SK-N-SH treated with all-trans-retinoic acid at 6 μM for 48 hours (cell line): ENCODE measurements at regions not wholly inside any gene's neighbourhood (a gene's known extent, or its start where the extent isn't known, plus 50 kb on each side); places are given as distances from the start of the nearest gene placed in this dataset.

Experiments used
- ATAC-seq: fragments of 200-7000 bp; cut with Tn5 transposase; 3 replicates; pipeline ENCODE4 v1.9.1; 2020; ENCODE audit warnings: mild to moderate bottlenecking, moderate library complexity
- ARNTL ChIP-seq: fragments of 450-650 bp; formaldehyde crosslinking; IDR thresholded peaks from 2 replicates; pipeline ENCODE4 v1.5.0; 2020; ENCODE audit warnings: low read depth, mild to moderate bottlenecking, moderate library complexity, borderline replicate concordance
- BACH2 ChIP-seq: fragments of 250-450 bp; sonication (Bioruptor Pico); IDR thresholded peaks from 2 replicates; pipeline ENCODE4 v1.9.0; 2021; ENCODE audit warnings: mild to moderate bottlenecking, borderline replicate concordance
- CSDC2 ChIP-seq: fragments of 250-450 bp; sonication (Bioruptor Pico); IDR thresholded peaks from 2 replicates; pipeline ENCODE4 v1.5.0; 2020; ENCODE audit warnings: mild to moderate bottlenecking, moderate library complexity
- ESRRG ChIP-seq: fragments of 250-450 bp; sonication (Bioruptor Pico); IDR thresholded peaks from 2 replicates; pipeline ENCODE4 v1.6.1; 2021; ENCODE audit warnings: mild to moderate bottlenecking
- GLIS3 ChIP-seq: fragments of 250-450 bp; sonication (Bioruptor Pico); IDR thresholded peaks from 2 replicates; pipeline ENCODE4 v1.5.0; 2020; ENCODE audit warnings: mild to moderate bottlenecking, moderate library complexity
- ISL1 ChIP-seq: fragments of 250-450 bp; sonication (Bioruptor Pico); IDR thresholded peaks from 2 replicates; pipeline ENCODE4 v2.1.2; 2022; ENCODE audit warnings: mild to moderate bottlenecking, moderate library complexity
- OSR1 ChIP-seq: fragments of 250-450 bp; sonication (Bioruptor Pico); IDR thresholded peaks from 2 replicates; pipeline ENCODE4 v1.8.0; 2022; ENCODE audit warnings: moderate library complexity, mild to moderate bottlenecking, inconsistent platforms
- PPARA ChIP-seq: fragments of 250-450 bp; sonication (Bioruptor Pico); IDR thresholded peaks from 2 replicates; pipeline ENCODE4 v1.5.0; 2020; ENCODE audit warnings: mild to moderate bottlenecking, borderline replicate concordance
- RARB ChIP-seq: fragments of 250-450 bp; sonication (Bioruptor Pico); IDR thresholded peaks from 2 replicates; pipeline ENCODE4 v1.8.0; 2021; ENCODE audit warnings: mild to moderate bottlenecking, moderate library complexity
- SNAI2 ChIP-seq: fragments of 250-450 bp; sonication (Bioruptor Pico); IDR thresholded peaks from 2 replicates; pipeline ENCODE4 v1.5.0; 2020; ENCODE audit warnings: mild to moderate bottlenecking, moderate library complexity
- TCF4 ChIP-seq: fragments of 250-450 bp; sonication (Bioruptor Pico); IDR thresholded peaks from 2 replicates; pipeline ENCODE4 v1.8.0; 2021; ENCODE audit warnings: mild to moderate bottlenecking, moderate library complexity, borderline replicate concordance
- TOX ChIP-seq: fragments of 250-450 bp; sonication (Bioruptor Pico); IDR thresholded peaks from 2 replicates; pipeline ENCODE4 v1.8.0; 2021; ENCODE audit warnings: mild to moderate bottlenecking, moderate library complexity, borderline replicate concordance
- ZFP3 ChIP-seq: fragments of 250-450 bp; sonication (Bioruptor Pico); IDR thresholded peaks from 2 replicates; pipeline ENCODE4 v1.5.0; 2020; ENCODE audit warnings: mild to moderate bottlenecking, moderate library complexity
- ZFP30 ChIP-seq: fragments of 450-650 bp; formaldehyde crosslinking; IDR thresholded peaks from 2 replicates; pipeline ENCODE4 v1.5.0; 2022; ENCODE audit warnings: mild to moderate bottlenecking, moderate library complexity
- ZNF565 ChIP-seq: fragments of 450-650 bp; formaldehyde crosslinking; conservative IDR thresholded peaks from 2 replicates; pipeline ENCODE4 v1.5.0; 2020; ENCODE audit warnings: low read depth, mild to moderate bottlenecking, moderate library complexity
- ZNF70 ChIP-seq: fragments of 450-650 bp; formaldehyde crosslinking; IDR thresholded peaks from 2 replicates; pipeline ENCODE4 v1.5.0; 2020; ENCODE audit warnings: mild to moderate bottlenecking, moderate library complexity
- TF ChIP-seq, protein P1 (sequence below): fragments of 250-450 bp; sonication (Bioruptor Pico); IDR thresholded peaks from 2 replicates; pipeline ENCODE4 v1.5.0; 2020; ENCODE audit warnings: mild to moderate bottlenecking, moderate library complexity
- TF ChIP-seq, protein P2 (sequence below): fragments of 250-450 bp; sonication (Bioruptor Pico); IDR thresholded peaks from 2 replicates; pipeline ENCODE4 v1.5.1; 2020; ENCODE audit warnings: low read depth, mild to moderate bottlenecking, moderate library complexity
- TF ChIP-seq, protein P3 (sequence below): fragments of 250-450 bp; sonication (Bioruptor Pico); IDR thresholded peaks from 2 replicates; pipeline ENCODE4 v1.8.0; 2021; ENCODE audit warnings: low read depth, mild to moderate bottlenecking, moderate library complexity, borderline replicate concordance
- TF ChIP-seq, protein P4 (sequence below): fragments of 250-450 bp; sonication (Bioruptor Pico); IDR thresholded peaks from 2 replicates; pipeline ENCODE4 v1.5.1; 2021; ENCODE audit warnings: mild to moderate bottlenecking, moderate library complexity
- TF ChIP-seq, protein P5 (sequence below): fragments of 250-450 bp; sonication (Bioruptor Pico); IDR thresholded peaks from 2 replicates; pipeline ENCODE4 v1.8.0; 2020; ENCODE audit warnings: mild to moderate bottlenecking, moderate library complexity, borderline replicate concordance

DNA sequence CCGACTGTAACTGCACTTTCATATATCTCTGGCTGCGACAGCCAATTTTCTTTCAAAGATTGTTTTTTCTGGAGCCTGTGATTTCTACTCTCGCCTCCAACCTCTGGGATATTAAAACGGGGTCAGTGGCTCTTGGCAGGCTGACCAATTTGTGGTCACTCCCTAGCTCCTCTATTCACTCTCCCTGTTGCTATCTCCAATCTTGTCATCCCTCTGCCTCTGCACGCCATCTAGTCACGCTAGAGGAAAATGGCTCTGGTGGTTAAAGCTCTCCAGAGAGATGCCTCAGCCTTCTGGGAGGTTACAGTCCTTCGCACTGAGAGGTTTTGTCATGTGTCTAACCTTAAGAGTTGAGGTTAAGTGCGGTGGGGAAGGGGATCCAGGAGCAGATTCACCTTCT is 59.8 kb upstream of the CISTR start:
- no peak for ATAC-seq
- TF ChIP-seq PPARA (CRISPR knock-in tag) (no peak), ESRRG (CRISPR knock-in tag) (no peak), ARNTL (no peak), RARB (CRISPR knock-in tag) (no peak), ZFP3 (no peak), BACH2 (CRISPR knock-in tag) (no peak), GLIS3 (no peak), ZFP30 (CRISPR knock-in tag) (no peak), CSDC2 (CRISPR knock-in tag) (no peak), ZNF565 (CRISPR knock-in tag) (no peak), ZNF70 (CRISPR knock-in tag) (no peak), TOX (CRISPR knock-in tag) (no peak), TCF4 (CRISPR knock-in tag) (no peak), SNAI2 (no peak), ISL1 (CRISPR knock-in tag) (no peak)
- TF ChIP-seq, protein P1, sequence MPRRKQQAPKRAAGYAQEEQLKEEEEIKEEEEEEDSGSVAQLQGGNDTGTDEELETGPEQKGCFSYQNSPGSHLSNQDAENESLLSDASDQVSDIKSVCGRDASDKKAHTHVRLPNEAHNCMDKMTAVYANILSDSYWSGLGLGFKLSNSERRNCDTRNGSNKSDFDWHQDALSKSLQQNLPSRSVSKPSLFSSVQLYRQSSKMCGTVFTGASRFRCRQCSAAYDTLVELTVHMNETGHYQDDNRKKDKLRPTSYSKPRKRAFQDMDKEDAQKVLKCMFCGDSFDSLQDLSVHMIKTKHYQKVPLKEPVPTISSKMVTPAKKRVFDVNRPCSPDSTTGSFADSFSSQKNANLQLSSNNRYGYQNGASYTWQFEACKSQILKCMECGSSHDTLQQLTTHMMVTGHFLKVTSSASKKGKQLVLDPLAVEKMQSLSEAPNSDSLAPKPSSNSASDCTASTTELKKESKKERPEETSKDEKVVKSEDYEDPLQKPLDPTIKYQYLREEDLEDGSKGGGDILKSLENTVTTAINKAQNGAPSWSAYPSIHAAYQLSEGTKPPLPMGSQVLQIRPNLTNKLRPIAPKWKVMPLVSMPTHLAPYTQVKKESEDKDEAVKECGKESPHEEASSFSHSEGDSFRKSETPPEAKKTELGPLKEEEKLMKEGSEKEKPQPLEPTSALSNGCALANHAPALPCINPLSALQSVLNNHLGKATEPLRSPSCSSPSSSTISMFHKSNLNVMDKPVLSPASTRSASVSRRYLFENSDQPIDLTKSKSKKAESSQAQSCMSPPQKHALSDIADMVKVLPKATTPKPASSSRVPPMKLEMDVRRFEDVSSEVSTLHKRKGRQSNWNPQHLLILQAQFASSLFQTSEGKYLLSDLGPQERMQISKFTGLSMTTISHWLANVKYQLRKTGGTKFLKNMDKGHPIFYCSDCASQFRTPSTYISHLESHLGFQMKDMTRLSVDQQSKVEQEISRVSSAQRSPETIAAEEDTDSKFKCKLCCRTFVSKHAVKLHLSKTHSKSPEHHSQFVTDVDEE (CRISPR knock-in tag), result no peak
- TF ChIP-seq, protein P2, sequence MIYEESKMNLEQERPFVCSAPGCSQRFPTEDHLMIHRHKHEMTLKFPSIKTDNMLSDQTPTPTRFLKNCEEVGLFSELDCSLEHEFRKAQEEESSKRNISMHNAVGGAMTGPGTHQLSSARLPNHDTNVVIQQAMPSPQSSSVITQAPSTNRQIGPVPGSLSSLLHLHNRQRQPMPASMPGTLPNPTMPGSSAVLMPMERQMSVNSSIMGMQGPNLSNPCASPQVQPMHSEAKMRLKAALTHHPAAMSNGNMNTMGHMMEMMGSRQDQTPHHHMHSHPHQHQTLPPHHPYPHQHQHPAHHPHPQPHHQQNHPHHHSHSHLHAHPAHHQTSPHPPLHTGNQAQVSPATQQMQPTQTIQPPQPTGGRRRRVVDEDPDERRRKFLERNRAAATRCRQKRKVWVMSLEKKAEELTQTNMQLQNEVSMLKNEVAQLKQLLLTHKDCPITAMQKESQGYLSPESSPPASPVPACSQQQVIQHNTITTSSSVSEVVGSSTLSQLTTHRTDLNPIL, result no peak
- TF ChIP-seq, protein P3, sequence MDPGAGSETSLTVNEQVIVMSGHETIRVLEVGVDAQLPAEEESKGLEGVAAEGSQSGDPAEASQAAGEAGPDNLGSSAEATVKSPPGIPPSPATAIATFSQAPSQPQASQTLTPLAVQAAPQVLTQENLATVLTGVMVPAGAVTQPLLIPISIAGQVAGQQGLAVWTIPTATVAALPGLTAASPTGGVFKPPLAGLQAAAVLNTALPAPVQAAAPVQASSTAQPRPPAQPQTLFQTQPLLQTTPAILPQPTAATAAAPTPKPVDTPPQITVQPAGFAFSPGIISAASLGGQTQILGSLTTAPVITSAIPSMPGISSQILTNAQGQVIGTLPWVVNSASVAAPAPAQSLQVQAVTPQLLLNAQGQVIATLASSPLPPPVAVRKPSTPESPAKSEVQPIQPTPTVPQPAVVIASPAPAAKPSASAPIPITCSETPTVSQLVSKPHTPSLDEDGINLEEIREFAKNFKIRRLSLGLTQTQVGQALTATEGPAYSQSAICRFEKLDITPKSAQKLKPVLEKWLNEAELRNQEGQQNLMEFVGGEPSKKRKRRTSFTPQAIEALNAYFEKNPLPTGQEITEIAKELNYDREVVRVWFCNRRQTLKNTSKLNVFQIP, result no peak

DNA sequence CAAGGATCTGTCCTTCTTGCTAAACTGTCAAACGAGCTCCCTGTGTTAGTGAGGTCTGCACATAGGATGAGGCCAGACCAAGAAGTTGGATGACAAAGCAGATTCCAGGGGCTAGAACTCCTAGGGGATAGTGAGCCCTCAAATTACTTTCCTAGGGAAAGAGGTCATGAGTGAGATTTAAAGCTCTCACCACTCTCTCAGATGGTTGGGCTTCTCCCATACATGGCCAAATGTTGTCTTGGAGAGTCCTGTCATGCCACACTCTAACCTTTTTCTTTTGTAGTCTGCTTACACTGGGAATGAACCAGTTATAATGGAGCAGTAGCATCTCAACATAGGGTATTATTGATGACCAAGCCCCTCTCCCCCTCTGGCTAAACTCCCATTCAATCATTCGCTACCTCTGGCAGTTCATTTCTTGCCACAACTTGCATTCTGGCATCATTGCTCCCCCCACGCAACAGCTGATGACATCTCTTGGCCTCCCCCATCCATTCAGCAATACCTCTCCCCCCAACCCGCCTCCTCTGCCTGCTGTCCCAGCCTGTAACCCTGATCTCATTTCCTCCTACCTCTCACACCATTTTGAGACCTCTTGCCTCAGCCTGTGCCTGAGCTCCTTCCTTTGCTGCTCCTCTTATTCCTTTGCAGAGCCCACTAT is 64.7 kb upstream of the CISTR start:
- no peak for ATAC-seq
- TF ChIP-seq ISL1 (CRISPR knock-in tag), result no peak
- no peak for TF ChIP-seq ESRRG (CRISPR knock-in tag)
- TF ChIP-seq SNAI2, result no peak
- TF ChIP-seq ZFP30 (CRISPR knock-in tag), result no peak
- TF ChIP-seq BACH2 (CRISPR knock-in tag), result no peak
- no peak for TF ChIP-seq ZNF70 (CRISPR knock-in tag)
- TF ChIP-seq OSR1, result no peak
- no peak for TF ChIP-seq ZFP3
- no peak for TF ChIP-seq GLIS3
- no peak for TF ChIP-seq CSDC2 (CRISPR knock-in tag)
- no peak for TF ChIP-seq RARB (CRISPR knock-in tag)

DNA sequence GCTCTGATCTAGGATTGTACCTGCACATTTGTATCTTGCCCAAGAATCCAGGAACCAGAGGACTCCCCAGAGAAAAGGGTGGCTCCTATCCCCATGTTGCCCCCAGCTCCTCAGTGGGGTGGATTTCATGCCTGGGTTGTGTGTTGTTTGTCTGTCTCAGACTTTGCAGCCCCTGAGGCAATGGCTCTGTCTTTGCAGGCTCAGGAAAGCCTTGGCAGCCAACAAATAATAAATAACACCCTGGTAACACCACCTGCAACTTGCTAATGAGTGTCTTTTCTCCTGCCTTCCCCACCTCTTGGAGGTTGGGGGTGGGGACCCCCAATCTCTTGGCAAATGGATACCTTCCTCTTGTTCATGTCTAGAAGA is 65.2 kb upstream of the CISTR start:
- no peak for TF ChIP-seq ARNTL
- no peak for TF ChIP-seq PPARA (CRISPR knock-in tag)
- no peak for TF ChIP-seq ESRRG (CRISPR knock-in tag)
- no peak for TF ChIP-seq OSR1
- TF ChIP-seq SNAI2, result no peak
- TF ChIP-seq, all 23 proteins: peak for 0
- ATAC-seq, result no peak

DNA sequence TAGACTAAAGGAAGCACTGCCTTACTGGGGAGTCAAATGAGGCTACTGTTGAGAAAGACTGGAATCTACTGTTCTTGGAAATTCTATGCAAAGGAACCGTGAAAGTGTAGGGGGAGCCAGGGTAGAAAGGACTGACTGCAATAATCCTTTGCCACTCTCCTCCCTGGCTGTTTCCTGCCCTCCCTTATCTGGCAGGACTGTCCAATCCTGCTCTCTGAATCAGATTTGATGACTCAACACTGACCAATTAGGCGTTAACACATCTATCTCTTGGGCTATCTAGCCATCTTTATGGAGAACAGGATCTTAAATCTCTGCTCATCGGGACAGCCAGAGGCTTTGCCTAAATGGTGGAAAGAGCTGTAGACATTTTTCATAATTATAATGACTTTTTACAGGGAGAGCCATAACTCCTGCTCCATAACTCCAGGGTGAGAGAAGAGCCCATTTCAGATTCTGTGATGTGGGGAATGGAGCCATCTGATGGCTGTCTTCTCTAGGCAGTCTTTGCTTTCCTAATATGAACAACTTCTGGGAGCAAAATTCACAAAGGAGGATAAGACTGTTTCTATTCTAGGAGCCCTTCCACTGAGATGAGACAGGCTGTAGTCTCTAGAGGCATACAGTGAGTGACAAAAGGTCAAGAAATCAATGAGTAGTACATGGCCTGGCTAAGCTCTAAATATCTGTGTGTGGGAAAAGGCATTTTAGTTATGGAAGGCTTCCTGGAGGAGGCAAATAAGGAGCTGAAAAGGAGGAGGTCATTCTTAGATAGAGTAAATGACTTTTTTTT is 68.9 kb upstream of the CISTR start:
- TF ChIP-seq, protein P4, sequence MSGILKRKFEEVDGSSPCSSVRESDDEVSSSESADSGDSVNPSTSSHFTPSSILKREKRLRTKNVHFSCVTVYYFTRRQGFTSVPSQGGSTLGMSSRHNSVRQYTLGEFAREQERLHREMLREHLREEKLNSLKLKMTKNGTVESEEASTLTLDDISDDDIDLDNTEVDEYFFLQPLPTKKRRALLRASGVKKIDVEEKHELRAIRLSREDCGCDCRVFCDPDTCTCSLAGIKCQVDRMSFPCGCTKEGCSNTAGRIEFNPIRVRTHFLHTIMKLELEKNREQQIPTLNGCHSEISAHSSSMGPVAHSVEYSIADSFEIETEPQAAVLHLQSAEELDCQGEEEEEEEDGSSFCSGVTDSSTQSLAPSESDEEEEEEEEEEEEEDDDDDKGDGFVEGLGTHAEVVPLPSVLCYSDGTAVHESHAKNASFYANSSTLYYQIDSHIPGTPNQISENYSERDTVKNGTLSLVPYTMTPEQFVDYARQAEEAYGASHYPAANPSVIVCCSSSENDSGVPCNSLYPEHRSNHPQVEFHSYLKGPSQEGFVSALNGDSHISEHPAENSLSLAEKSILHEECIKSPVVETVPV (CRISPR knock-in tag), result no peak
- no peak for TF ChIP-seq ARNTL
- no peak for TF ChIP-seq OSR1
- TF ChIP-seq GLIS3, result no peak
- TF ChIP-seq TCF4 (CRISPR knock-in tag), result no peak
- TF ChIP-seq, protein P5, sequence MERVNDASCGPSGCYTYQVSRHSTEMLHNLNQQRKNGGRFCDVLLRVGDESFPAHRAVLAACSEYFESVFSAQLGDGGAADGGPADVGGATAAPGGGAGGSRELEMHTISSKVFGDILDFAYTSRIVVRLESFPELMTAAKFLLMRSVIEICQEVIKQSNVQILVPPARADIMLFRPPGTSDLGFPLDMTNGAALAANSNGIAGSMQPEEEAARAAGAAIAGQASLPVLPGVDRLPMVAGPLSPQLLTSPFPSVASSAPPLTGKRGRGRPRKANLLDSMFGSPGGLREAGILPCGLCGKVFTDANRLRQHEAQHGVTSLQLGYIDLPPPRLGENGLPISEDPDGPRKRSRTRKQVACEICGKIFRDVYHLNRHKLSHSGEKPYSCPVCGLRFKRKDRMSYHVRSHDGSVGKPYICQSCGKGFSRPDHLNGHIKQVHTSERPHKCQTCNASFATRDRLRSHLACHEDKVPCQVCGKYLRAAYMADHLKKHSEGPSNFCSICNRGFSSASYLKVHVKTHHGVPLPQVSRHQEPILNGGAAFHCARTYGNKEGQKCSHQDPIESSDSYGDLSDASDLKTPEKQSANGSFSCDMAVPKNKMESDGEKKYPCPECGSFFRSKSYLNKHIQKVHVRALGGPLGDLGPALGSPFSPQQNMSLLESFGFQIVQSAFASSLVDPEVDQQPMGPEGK (CRISPR knock-in tag), result no peak
- no peak for TF ChIP-seq ZFP30 (CRISPR knock-in tag)
- no peak for TF ChIP-seq RARB (CRISPR knock-in tag)
- no peak for TF ChIP-seq SNAI2
- TF ChIP-seq, protein P2, result no peak
- no peak for TF ChIP-seq ISL1 (CRISPR knock-in tag)
- TF ChIP-seq, protein P3, result no peak
- no peak for TF ChIP-seq PPARA (CRISPR knock-in tag)
- ATAC-seq, result no peak
